GM19468 (cell line): ENCODE measurements at regions not wholly inside any gene's neighbourhood (a gene's known extent, or its start where the extent isn't known, plus 50 kb on each side); places are given as distances from the start of the nearest gene placed in this dataset.
"Not testable (repeated sequence)": the region's sequence is repeated elsewhere in the genome, so short reads cannot be mapped to it uniquely, and the experiment has no call there.

Experiments
- ATAC-seq: cut with Tn5 transposase; IDR thresholded peaks from one replicate; pipeline ENCODE4 v1.9.1; 2021; ENCODE audit warnings: mild to moderate bottlenecking, moderate library complexity, moderate number of reproducible peaks; ENCODE audit not compliant: unreplicated experiment; ENCODE audit errors: extremely low read depth

DNA sequence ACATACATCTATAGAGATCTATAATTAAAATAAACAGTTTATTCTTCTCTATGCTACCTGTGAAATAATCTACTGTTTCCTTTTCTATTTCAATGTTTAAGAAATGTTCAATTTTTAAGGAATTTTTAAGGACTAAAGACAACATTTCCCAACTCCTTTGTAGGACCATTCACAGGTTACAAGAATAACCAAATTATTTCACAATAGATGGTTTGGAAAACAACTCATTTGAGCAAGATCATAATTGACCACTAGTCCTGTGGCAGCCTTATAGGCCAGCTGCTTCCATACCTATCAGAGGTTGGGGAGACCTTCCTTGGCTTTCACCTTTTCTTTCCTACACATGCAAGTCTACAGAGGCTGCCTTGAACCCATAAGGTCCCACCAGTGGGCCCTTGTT, 193.7 kb downstream of the TTC39B start:
- ATAC-seq, result no peak

DNA sequence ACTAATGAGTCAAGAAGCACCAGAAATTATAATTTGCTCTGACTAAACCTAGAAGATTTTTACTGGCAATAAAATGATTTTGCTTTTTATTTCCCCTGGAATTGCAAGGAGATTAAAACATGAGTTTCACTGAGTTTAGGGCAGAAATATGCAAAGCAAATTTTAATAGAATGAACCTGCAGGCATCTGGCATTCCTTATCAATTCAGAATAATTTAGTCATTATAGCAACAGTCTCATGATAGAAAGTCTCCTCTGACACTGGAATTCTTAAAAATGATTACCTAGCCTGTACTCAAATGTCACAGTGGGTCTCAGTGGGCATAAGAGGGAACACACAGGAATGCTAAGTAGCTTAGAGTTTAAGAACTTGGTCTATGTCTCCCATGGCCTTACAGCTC, 195.9 kb downstream of the TTC39B start:
- ATAC-seq, result no peak

DNA sequence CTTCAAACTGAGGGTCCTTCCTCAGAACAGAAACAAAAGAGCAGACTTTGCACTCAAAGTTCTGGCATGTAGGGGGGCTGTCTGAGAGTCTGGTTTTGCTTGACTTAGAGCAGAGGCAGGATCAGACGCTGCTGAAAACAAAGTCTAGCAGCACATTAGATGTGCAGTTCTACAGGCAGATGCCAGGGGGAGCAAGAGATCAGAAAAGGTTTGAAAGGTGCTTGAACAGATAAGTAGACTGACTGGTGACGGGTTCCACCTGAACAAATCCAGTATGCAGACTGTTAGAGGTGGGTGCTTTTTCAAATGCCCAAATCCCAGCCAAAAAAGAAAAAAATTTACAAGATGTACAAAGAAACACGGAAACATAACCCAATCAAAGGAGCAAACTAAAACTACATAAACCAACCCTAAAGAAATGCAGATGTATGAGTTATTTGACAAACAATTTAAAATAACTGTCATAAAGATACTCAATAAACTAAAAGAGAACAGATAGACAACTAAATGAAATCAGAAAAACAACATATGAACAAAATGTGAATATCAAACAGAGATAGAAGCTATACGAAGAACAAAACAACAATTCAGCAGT, 194.7 kb upstream of the FREM1 start:
- ATAC-seq, result peak; percentile 37

DNA sequence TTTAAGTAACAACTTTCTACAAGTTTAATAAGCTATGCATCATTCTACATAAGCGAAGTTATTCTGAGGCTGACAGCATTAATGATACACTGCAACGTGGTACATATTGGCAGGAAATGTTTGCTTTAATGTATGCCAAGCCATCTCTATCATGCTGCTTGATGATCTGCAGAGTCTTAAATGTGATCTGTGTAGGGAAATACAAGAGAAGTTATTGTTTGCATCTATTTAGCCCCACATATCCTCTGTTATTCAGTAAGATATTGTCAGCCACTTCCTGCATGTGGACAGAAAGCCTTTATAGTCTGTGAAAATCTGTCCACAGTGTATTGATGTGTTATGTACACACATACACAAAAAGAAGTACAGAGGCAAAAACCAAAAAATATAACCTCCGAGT, 193.1 kb upstream of the FREM1 start:
- no peak for ATAC-seq

DNA sequence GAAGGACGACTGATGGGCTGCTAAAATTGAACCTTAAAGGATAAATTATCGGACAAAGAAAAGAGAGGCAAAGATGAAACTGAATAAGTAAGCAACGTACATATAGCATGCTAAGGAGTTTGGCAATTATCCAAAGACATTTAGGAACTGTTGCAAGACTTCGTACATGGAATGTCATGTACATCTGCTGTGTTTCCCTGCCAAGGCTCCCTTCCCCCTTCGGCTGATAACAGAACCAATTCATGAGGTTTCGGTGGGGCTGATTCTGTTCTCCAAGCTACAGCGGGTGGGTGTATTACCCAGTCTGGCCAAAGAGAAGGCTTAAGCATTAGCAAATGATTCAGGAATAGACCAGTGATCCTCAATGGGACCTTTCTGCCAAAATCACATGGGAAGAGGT, 190.9 kb upstream of the FREM1 start:
- ATAC-seq, result no peak

DNA sequence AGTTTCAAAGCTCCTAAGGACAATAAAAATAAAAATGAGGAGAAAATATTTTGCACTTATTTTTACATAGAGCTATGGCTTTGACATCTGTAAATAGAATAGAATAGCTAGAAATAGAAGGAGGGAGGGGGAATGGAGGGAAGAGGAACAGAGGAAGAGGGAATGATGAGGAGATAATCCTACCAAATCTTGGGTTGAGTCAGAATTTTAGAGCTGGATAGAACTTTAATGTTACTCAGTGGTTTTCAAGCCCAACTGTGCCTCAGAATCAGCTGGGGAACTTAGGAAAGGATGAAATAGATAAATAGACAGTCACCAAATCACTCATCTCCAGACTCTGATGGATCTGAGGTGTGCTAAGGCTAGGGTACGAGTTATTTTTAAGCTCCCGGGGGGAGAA, 190.3 kb upstream of the FREM1 start:
- ATAC-seq, result no peak

DNA sequence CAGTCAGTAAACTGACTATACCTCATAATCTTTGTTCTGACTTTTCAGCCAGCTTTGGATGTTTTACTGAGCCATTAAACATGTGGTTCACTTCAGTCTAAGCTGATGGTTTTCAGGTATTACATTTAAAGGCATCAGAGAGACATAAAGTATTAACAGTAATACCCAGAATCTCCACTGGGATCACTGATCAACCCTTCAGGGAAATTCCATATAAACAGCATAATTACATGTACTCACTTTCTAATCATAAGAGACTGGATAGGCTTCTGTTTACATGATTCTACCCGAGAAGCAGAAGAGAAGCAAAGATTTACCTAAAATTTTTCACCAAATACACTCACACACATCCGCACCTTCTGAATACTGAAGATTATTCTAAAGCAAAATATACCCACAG, 186.7 kb upstream of the FREM1 start:
- no peak for ATAC-seq

DNA sequence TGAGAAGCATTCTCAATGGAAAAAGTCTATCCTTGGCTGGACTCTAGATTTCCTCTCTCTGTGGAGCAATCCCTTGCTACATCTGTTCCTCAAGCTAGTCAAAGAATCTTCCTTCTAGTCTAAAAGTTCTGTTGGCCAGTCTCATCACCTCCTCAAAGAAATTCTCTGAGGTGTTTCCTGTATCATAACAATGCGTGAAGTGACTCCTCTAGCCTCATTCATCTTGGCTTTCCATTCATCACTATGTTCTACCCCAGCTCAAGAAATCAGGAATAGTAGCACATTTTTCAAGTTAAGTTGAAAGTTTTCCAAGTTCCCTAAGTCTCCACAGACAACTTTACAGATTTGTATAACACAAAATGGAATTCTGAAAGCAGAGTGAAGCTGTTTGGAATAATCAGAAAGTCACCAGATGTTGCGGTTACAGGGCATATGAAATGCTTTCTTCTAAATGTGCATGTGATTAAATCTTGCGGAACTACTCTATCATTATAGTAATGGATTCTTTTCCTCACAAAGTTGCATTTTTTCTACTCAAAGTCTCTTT, 176.6 kb upstream of the FREM1 start:
- ATAC-seq, result no peak

DNA sequence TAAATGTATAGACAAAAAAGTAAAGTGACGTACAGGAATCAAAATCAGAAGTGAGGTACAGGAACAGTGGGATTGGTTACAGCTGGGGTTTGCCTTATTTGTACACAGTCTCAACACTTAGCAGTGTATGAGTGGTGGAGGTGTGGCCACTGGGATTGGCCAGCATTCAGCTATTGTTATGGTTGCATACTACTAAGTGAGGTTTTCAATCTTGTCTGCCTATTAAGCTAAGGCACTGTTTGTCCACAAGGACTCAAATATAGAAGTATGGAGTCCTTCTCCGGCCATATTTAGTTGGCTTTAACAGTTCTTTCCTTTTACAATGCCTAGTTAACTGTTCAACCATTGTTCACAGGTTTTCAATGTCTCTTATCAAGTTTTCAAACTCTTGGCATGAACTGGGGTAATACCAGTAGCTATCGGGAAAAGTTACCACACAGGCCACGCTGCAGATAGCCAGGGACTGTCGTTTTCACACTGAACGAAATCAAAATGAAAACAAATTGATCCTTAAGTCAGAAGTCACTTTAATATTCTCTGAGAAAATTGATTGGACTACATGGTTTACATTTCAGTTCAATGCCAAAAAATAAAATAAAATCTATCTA, 176.0 kb upstream of the FREM1 start:
- ATAC-seq, result no peak

DNA sequence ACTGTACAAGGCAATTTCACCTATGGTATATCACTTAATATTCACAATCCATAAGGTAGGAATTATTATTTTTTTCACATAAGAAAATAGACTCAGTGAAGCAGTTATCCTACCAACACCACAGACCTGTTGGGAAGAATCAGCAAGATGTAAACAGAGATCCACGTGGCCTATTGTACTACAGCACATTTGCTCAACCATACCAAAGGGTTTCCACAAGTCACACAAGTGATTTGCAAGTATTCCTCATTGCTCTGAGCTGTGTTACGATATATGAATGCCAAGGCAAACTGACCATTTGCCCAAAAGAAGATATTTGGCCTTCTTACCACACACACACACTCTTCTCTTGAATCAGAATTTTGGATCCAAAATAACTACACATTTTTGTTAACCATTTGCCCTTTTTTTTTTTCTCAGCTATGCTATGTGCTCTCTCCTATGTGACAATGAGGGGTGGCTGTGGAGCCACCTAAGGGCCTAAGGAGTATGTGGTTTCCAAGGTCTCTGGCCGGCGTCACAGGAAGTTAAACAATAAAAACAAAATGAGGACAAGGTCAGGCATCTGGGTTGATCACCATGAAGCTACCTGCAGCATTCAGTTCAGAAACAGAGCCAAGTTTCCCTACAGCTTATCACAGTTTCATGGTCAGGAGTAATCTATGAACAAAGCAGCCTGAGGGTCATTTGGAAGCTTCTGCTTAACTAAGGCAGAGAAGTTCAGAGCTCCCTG, 171.0 kb upstream of the FREM1 start:
- ATAC-seq, result no peak

DNA sequence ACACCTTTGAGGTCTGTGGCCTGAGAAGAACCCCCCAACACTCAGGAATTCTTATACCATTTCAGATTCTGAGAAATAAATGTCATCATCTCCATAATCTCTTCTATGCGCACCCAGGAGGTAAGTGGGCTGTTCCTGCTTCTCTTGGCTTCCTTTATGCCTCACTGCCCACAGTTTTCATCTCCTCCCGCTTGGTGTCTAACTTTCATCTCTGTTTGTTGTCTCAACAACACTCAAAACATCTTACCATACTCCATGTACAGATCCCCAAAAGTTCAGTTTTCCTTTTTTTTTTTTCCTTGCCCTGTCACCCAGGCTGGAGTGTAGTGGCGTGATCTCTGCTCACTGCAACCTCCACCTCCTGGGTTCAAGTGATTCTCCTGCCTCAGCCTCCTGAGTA, 170.2 kb upstream of the FREM1 start:
- no peak for ATAC-seq

DNA sequence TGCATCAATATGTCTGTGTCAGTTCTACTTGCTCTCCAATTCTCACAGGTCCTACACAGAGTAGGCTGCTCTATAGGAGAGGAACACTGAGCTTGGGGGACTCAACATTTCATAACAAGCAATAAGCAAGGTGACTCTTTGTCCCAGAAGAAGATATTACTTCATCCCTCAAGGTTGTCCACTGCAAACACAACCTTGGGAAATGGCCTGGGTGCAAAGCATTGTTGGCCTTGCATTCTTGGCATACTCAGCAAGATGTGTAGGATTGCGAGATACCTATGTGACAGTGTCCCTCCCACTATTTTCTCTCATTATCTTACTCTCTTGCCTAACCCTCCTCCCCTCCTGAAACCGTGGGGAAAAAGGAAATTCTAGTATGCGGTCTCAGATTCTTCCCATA, 169.8 kb upstream of the FREM1 start:
- ATAC-seq, result no peak

DNA sequence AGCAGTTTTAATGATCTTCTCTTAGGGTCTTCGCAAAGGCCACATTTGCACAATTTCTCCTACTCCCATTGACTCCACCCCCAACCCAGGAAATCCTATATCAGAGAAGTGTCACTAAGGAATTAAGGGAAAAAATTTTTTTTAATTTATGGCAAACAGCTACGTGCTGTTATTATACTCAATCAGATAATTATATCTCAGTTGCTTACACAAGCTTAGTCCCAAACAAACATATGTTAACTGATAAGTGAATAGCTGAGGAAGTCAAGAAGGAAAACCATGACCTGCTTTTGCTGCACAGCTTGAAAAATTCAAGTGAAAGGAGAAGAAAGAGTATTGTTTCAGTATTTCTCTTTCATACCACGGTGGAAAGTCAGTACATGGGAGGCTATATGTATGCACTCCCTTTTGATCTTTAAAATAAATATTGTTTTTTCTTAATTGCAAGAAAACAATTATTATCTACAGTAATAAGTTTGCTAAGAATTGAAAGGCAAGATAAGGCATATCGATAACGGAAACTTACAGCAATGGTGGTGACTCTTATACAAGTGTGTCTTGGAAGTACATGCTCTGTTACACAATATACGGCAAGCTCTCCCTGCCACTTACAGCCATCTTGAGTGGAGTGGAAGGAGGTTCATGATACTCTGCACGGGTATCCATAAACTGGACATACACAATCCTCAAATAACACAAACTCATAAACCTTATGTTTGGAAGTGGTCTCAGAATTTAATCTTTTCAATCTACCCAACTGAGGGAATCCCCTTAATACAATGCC, 167.9 kb upstream of the FREM1 start:
- ATAC-seq, result no peak

DNA sequence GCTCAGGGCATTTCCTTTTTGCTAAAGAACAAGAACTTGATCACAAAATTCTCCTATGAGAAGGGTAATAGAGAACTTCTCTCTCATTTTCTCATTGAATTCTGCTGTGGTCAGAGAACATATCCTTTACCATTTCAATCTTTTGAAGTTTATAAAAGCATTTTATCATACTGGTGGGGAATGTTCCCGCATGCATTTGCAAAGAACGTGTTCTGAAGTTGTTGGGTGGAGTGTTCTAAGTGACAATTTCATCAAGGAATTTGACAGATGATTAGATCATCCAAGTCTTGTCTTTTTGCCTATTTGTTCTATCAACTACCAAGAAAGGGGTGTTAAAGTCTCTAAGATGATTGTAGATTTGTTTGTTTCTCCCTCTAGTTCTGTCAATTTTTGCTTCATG, 163.4 kb upstream of the FREM1 start:
- ATAC-seq, result no peak

DNA sequence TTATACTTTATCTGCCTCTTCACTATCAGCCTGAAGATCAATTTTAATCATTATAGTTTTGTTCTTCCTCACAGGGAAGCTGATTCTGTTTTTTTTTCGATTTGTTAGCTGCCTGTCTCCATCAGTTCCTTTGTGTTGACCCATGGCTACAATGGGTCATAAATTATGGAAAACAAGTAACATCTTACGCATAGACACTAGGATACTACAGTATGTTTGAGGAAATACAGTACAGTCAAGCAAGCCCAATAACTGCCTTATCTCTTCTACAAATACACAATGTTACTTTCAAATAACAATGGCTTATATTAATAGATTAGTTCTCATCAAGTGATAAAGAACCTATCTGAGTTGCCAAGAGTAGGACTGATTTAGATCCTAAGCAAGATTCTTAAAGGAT, 160.5 kb upstream of the FREM1 start:
- no peak for ATAC-seq

DNA sequence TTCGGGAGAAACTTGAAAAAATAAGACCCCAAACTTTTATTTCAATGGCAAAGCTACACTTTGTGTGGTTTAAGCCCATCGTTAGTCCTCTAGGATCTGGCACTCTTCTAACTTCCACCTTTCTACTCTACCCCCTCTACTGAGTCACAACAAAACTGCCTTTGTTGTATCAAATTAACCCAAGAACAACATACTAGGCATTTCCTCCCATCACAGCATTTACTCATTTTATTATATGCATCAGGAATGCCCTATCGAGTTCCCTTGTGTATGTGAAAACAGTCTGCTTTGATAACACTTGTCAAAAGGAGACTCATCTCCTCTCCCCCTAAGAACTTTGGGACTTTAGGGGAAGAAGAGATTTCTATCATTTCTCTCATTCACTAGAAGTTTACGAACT, 158.9 kb upstream of the FREM1 start:
- no peak for ATAC-seq

DNA sequence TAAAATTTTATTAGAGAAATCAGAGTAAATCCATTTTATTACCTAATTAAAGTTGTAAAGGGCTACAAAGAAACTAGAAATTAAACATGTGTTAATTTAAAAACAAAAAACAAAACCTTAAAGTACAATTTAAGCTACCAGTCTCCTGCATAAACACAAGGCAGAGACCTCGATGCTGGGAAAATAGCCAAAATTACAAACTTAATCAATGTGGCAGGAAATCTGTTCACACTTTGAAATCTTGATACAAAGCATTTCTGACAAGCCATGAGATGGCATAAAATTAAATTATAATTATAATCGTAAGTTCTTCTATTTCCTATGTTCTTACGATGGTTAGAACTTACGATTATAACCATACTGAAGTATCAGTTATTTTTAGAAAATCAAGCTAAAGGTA, 158.0 kb upstream of the FREM1 start:
- no peak for ATAC-seq

DNA sequence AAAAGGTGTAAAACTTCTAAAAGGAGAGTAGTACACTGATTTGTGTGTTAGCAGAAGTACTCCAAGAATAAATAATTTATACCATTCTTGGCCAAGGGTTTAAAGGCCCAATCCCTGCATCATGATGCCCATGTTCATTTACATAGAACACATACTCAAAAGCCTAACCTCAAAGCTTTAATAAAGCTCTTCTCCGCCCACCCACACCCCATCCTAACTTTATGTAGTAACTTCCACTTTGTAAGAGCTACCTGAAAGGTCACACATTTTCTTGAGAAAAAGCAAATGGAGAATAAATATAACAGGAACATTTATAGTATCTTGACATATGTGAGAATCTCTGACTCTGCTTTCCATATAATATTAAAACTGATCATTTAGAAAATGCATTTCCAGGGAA, 148.8 kb upstream of the FREM1 start:
- ATAC-seq, result no peak

DNA sequence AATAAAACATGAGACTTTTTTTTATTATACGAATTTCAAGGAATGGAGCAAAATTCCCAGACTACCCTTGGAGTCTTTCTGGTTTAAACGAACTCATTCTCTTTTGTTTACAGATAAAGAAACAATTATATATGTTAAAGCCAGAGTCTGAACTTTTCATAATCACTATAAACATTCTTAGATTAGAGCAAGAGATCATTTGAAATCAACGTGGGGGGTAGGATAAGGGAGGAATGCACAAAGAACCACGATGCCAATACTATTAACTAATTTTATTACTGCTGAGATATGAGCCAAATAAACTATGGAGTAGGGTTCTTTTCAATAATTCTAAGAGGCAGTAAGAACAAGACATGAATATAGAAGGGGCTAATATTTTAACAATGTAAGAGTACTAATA, 148.0 kb upstream of the FREM1 start:
- no peak for ATAC-seq

DNA sequence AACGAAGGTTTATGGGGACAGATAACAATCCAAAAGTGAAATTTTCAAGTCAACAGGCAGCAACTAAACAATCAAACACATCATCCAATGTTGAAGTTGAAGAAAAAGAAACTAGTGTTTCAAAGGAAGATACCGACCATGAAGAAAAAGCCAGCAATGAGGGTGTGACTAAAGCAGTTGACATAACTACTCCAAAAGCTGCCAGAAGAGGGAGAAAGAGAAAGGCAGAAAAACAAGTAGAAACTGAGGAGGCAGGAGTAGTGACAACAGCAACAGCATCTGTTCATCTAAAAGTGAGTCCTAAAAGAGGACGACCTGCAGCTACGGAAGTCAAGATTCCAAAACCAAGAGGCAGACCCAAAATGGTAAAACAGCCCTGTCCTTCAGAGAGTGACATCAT, 145.1 kb upstream of the FREM1 start:
- not testable (repeated sequence) for ATAC-seq

DNA sequence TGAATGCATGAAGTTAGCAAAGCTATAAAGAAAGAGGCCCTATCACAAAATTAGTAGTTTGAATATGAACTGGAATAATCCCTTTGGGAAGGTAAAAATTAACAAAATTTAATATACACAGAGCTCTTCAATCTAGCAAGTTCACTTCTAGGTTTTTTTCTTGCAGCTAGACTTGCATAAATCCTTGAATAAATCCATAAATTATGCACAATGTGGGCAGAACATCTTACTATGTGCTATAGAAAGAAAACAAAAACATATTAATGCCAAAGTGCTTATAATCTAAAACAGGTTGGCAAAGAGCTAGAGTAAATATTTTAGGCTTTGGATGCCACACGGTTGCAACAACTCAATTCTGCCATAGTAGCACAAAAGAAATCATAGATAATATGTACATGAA, 138.5 kb upstream of the FREM1 start:
- no peak for ATAC-seq
